ENCODE measurements at regions not wholly inside any gene's neighbourhood (a gene's known extent, or its start where the extent isn't known, plus 50 kb on each side); places are given as distances from the start of the nearest gene placed in this dataset.

DNA sequence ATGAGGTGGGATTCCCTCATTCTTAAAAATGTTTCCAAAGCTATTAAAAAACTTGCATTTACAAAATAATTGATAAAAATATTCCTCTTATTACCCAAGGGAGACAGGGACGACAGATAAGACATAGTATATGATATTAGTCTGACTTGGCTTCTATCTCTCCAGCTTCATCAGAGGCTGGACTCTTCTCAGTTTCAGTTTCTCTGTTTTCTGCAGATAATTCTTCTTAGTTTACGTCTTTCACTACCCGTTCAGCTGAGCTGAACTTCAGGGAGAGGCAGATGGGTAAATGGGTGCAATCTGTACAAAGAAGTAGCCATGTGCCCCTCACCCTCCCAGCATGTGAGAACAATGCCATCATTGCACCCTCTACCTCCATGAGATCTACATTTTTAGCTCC lies 214.0 kb upstream of the SLIT2 start:
- Mint-ChIP-seq H3K27me3 (ENCODE audit: low read depth in 3 of 3) (no peaks in the 10 kb centered on the region), H3K36me3 (no peaks in the 10 kb centered on the region), H3K9me3 (peaks cover 0 to 3% (median 0%) of the 10 kb centered on the region in 7 donors), H3K4me1 (no peaks in the 10 kb centered on the region), H3K4me3 (no peak overlapping the region), H3K27ac (no peak overlapping the region)
- Histone ChIP-seq H3K4me2 (replicated peaks; ENCODE audit: extremely low read depth, low read length, poor library complexity, severe bottlenecking) (no peak overlapping the region), H3K4me3 (replicated peaks in 1 of 3; ENCODE audit: low read depth in 2 of 3, low read length in 3 of 3) (no peak overlapping the region), H3K9me3 (replicated peaks in 1 of 2; ENCODE audit: control insufficient read depth in 1 of 2, insufficient read depth in 1 of 2, low read length in 2 of 2) (no peaks in the 10 kb centered on the region), H3K27me3 (ENCODE audit: control insufficient read depth in 2 of 2, insufficient read depth in 2 of 2, low read length in 2 of 2) (no peaks in the 10 kb centered on the region), H3K4me1 (ENCODE audit: control insufficient read depth in 1 of 2, insufficient read depth in 2 of 2, low read length in 2 of 2) (no peaks in the 10 kb centered on the region), H2AFZ (ENCODE audit: insufficient read depth, low read depth, low read length, poor library complexity, severe bottlenecking) (no peak overlapping the region), H3K79me2 (ENCODE audit: insufficient read depth, low read length) (no peaks in the 10 kb centered on the region), H4K20me1 (ENCODE audit: insufficient read depth, low read length) (no peaks in the 10 kb centered on the region), H3K36me3 (replicated peaks in 1 of 2; ENCODE audit: control insufficient read depth in 1 of 2, insufficient read depth in 2 of 2, low read length in 2 of 2) (no peaks in the 10 kb centered on the region), H3K27ac (ENCODE audit: low read depth in 1 of 2, low read length in 2 of 2) (no peak overlapping the region), H3K9ac (ENCODE audit: insufficient read depth, low read length, poor library complexity, severe bottlenecking) (no peak overlapping the region)
- WGBS (ENCODE audit: insufficient coverage) = no CpG with 5 or more reads among the region's 3 CpGs
- TF ChIP-seq CTCF (IDR thresholded peaks at IDR 0.05) = no peak
- intact Hi-C loops (cut with micrococcal nuclease) = no loop called here
- DNase-seq = no peak

DNA sequence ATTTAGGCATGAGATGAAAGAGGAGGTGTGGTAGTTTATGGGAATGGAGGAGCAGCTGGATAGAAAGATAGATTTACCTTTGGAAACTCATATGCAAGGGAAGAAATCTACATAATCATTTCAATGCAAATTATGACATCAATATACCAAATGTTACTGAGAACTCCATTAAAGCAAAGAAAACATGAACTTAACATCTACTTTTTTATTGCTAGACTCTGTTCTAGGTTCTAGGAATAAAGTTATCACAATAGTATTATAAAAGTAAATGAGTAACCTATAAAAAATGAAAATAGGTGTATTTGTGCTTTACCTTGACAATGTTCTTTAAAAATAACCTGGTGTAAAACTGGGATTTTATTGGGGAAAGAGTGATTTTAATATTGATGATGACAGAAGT lies 221.6 kb upstream of the SLIT2 start:
- H3K27ac ChIP-seq (ENCODE audit: low read depth in 1 of 2, low read length in 2 of 2) = no peak overlapping the region

More for the DNA sequence above, 221.6 kb upstream of the SLIT2 start:
- no peak overlapping the region for H3K4me3 Mint-ChIP-seq
- Histone ChIP-seq H3K9me3 (replicated peaks in 1 of 2; ENCODE audit: control insufficient read depth in 1 of 2, insufficient read depth in 1 of 2, low read length in 2 of 2) (no peaks in the 10 kb centered on the region), H3K27me3 (ENCODE audit: control insufficient read depth in 2 of 2, insufficient read depth in 2 of 2, low read length in 2 of 2) (no peaks in the 10 kb centered on the region), H3K4me2 (replicated peaks; ENCODE audit: extremely low read depth, low read length, poor library complexity, severe bottlenecking) (no peak overlapping the region), H3K4me1 (ENCODE audit: control insufficient read depth in 1 of 2, insufficient read depth in 2 of 2, low read length in 2 of 2) (no peaks in the 10 kb centered on the region), H3K79me2 (ENCODE audit: insufficient read depth, low read length) (no peaks in the 10 kb centered on the region), H4K20me1 (ENCODE audit: insufficient read depth, low read length) (no peaks in the 10 kb centered on the region), H2AFZ (ENCODE audit: insufficient read depth, low read depth, low read length, poor library complexity, severe bottlenecking) (no peak overlapping the region), H3K4me3 (replicated peaks in 1 of 3; ENCODE audit: low read depth in 2 of 3, low read length in 3 of 3) (no peak overlapping the region), H3K9ac (ENCODE audit: insufficient read depth, low read length, poor library complexity, severe bottlenecking) (no peak overlapping the region), H3K36me3 (replicated peaks in 1 of 2; ENCODE audit: control insufficient read depth in 1 of 2, insufficient read depth in 2 of 2, low read length in 2 of 2) (no peaks in the 10 kb centered on the region)
- intact Hi-C loops (cut with micrococcal nuclease) = no loop called here
- H3K4me1 Mint-ChIP-seq = no peaks in the 10 kb centered on the region
- H3K9me3 Mint-ChIP-seq = peaks cover 0 to 3% (median 0%) of the 10 kb centered on the region in 7 donors
- TF ChIP-seq CTCF (IDR thresholded peaks at IDR 0.05) = no peak
- H3K27ac Mint-ChIP-seq = no peak overlapping the region
- DNase-seq = no peak
- H3K27me3 Mint-ChIP-seq (ENCODE audit: low read depth in 3 of 3) = peaks cover 0 to 1% (median 0%) of the 10 kb centered on the region in 3 donors
- no peaks in the 10 kb centered on the region for H3K36me3 Mint-ChIP-seq
